GM12873 (cell line): ENCODE measurements at regions not wholly inside any gene's neighbourhood (a gene's known extent, or its start where the extent isn't known, plus 50 kb on each side); places are given as distances from the start of the nearest gene placed in this dataset.

Experiments used
- TF ChIP-seq, protein P1 (sequence below): IDR thresholded peaks from 2 replicates; pipeline ENCODE4 v1.5.1; 2012; ENCODE audit warnings: low read depth, mild to moderate bottlenecking, moderate library complexity, low read length, control low read depth; ENCODE audit not compliant: insufficient read depth; ENCODE audit errors: missing control alignments

- TF ChIP-seq, protein P1, sequence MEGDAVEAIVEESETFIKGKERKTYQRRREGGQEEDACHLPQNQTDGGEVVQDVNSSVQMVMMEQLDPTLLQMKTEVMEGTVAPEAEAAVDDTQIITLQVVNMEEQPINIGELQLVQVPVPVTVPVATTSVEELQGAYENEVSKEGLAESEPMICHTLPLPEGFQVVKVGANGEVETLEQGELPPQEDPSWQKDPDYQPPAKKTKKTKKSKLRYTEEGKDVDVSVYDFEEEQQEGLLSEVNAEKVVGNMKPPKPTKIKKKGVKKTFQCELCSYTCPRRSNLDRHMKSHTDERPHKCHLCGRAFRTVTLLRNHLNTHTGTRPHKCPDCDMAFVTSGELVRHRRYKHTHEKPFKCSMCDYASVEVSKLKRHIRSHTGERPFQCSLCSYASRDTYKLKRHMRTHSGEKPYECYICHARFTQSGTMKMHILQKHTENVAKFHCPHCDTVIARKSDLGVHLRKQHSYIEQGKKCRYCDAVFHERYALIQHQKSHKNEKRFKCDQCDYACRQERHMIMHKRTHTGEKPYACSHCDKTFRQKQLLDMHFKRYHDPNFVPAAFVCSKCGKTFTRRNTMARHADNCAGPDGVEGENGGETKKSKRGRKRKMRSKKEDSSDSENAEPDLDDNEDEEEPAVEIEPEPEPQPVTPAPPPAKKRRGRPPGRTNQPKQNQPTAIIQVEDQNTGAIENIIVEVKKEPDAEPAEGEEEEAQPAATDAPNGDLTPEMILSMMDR, result no peak
Observed at GRCh38 chr1:201750934-201751333, 78.0 kb upstream of the IPO9 start.

- TF ChIP-seq, protein P1, result no peak
Observed at GRCh38 chr1:201751872-201752271, 77.1 kb upstream of the IPO9 start.

DNA sequence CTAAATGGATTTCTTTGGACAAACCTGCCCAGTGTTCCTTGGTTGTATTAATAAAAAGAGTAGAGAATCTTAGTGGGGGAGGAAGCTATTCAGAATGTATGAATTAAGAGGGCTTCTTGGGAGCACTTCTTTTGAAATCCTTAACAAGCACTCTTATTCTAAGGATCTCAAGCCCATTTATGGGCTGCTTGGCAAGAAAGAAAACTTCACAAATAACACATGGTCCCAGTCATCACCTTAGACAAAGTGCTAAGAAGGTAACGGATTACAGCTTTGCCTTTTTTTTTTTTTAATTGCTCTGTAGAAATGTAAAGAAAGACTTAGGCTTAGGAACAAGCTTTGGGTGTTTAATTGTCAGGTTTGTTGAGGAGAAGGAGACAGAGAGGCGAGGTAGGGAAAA is 76.6 kb upstream of the IPO9 start:
- TF ChIP-seq, protein P1, result no peak

DNA sequence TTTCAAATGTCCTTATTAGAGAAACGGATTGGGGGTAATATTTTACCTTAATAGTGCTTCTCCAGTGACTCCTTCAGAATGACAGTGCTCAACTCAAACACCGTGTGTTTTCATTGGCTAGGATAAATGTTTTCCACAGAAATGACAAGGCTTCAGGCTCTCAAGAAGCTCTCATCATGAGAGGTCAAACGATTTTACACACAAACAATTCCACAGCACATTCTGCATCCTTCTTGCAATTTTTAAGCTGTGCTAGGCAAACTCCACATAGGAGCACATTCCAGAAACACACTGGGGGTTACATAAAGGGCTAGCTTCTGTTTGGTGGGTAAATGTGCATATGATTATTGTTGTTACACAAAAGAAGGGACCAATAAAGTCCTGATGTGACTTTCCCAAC is 75.5 kb upstream of the IPO9 start:
- TF ChIP-seq, protein P1, result no peak

DNA sequence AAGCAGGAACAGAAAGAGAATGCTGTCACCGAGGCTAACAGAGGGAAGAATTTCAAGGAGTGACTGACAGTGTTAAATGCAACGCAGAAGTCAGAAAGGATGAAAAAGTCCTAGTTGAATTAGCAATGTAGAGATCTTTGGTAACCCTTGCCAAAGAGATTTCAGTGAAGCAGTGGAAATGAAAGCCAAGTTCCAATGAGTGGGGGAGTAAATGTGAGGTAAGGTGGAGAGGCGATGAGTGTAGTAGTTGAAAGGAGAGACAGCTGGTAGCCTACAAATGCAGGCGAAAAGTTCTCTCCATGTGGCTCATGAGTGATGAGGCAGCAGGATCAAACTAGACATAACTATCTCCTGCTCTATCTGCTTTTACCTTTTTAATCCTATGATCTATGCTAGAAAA is 74.6 kb upstream of the IPO9 start:
- TF ChIP-seq, protein P1, result no peak

- TF ChIP-seq, protein P1, result no peak
Observed at GRCh38 chr1:201755200-201755599, 73.8 kb upstream of the IPO9 start.

DNA sequence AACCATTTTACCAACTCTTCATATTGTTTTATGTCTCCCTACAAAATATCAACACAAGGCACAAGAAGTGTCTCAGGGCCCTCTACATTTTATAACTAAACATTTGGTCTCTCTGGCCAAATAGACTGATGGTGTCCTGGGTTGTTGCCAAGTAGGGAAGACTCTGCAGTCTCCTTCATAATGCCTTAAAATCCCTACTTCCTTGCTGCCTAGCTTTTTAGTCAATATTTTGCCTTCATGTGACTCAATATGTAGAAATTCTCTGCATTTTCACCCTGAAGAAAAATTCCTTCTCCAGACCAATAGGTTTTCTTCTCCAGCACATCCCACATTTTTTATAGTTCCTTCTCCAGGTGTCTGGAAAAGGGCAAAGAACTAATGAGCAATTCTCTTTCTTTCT is 72.6 kb upstream of the IPO9 start:
- TF ChIP-seq, protein P1, result no peak
